ENCODE measurements at regions not wholly inside any gene's neighbourhood (a gene's known extent, or its start where the extent isn't known, plus 50 kb on each side); places are given as distances from the start of the nearest gene placed in this dataset.

- TF ChIP-seq CTCF (IDR thresholded peaks at IDR 0.05; ENCODE audit: insufficient read depth, low read length) (no peak), REST (IDR thresholded peaks at IDR 0.05; ENCODE audit: insufficient replicate concordance, low read depth) (no peak), POLR2AphosphoS5 (IDR thresholded peaks at IDR 0.05; ENCODE audit: low read depth) (no peak), GABPA (IDR thresholded peaks at IDR 0.05; ENCODE audit: low read depth) (no peak), SPI1 (IDR thresholded peaks at IDR 0.05; ENCODE audit: borderline replicate concordance, low read depth) (no peak)
Observed at GRCh38 chr3:23735062-23735461, 70.7 kb upstream of the UBE2E1 start.
